GM12864 (cell line): ENCODE measurements at regions not wholly inside any gene's neighbourhood (a gene's known extent, or its start where the extent isn't known, plus 50 kb on each side); places are given as distances from the start of the nearest gene placed in this dataset.

Source experiments
- DNase-seq: peaks from one replicate; pipeline ENCODE4 v3.0.0-alpha.2; 2011; ENCODE audit warnings: low read depth
- H3K4me3 ChIP-seq: 2 replicates; pipeline ENCODE4 v1.5.1; 2011; ENCODE audit warnings: mild to moderate bottlenecking, low read depth, low read length, control low read depth
- CTCF ChIP-seq: IDR thresholded peaks from 2 replicates; pipeline ENCODE4 v1.5.1; 2011; ENCODE audit warnings: low read depth, mild to moderate bottlenecking, moderate library complexity, low read length, control low read depth, inconsistent platforms; ENCODE audit errors: missing control alignments

- TF ChIP-seq CTCF: no peak
- H3K4me3 ChIP-seq: no peak overlapping the region
Observed at GRCh38 chr15:93894438-93895036, 336.8 kb upstream of the MCTP2 start.

GRCh38 chr15:93887151-93887550, 344.2 kb upstream of the MCTP2 start:
- no peak overlapping the region for H3K4me3 ChIP-seq
- TF ChIP-seq CTCF: no peak
- DNase-seq: no peak

More at GRCh38 chr15:93894438-93895036, 336.8 kb upstream of the MCTP2 start:
- no peak for DNase-seq

GRCh38 chr15:93882779-93883178, 348.6 kb upstream of the MCTP2 start:
- no peak for TF ChIP-seq CTCF
- H3K4me3 ChIP-seq: no peak overlapping the region
- DNase-seq: no peak

- TF ChIP-seq CTCF: no peak
- no peak for DNase-seq
- H3K4me3 ChIP-seq: no peak overlapping the region
Observed at GRCh38 chr15:93882141-93882540, 349.2 kb upstream of the MCTP2 start.

GRCh38 chr15:93881310-93881709, 350.1 kb upstream of the MCTP2 start:
- no peak overlapping the region for H3K4me3 ChIP-seq
- TF ChIP-seq CTCF: no peak
- no peak for DNase-seq

GRCh38 chr15:93880358-93880757, 351.0 kb upstream of the MCTP2 start:
- DNase-seq: no peak
- TF ChIP-seq CTCF: no peak
- H3K4me3 ChIP-seq: no peak overlapping the region

- no peak overlapping the region for H3K4me3 ChIP-seq
- DNase-seq: no peak
- TF ChIP-seq CTCF: no peak
Observed at GRCh38 chr15:93870583-93870982, 360.8 kb upstream of the MCTP2 start.
